Adrenal gland (tissue), 9 donors: ENCODE measurements at regions not wholly inside any gene's neighbourhood (a gene's known extent, or its start where the extent isn't known, plus 50 kb on each side); places are given as distances from the start of the nearest gene placed in this dataset.

Experiments used
- DNase-seq, 7 donors: peaks; one replicate each; pipeline ENCODE4 v3.0.0-alpha.2; 2019 to 2020
- H3K27ac ChIP-seq, 5 donors: fragments of 200-600 bp; sonication (generic) in 4 of 5; 1 replicate in 3 of 5; 2 replicates in 2 of 5; pipeline versions ENCODE4 v1.5.1 to v1.8.0; 2016 to 2020; ENCODE audit warnings: mild to moderate bottlenecking in 1 of 5
- H3K27me3 ChIP-seq: fragments of 200-600 bp; 2 replicates; pipeline ENCODE4 v1.8.0; 2021
- H3K36me3 ChIP-seq, 2 donors: fragments of 200-600 bp; replicated peaks in 1 of 2; 1 replicate in 1 of 2; 2 replicates in 1 of 2; pipeline versions ENCODE4 v1.5.1 to v1.8.0; 2018 to 2022
- H3K4me1 ChIP-seq, 2 donors: fragments of 200-600 bp; replicated peaks in 1 of 2; 1 replicate in 1 of 2; 2 replicates in 1 of 2; pipeline versions ENCODE4 v1.5.1 to v1.8.0; 2018 to 2021
- H3K4me3 ChIP-seq, 4 donors: fragments of 200-600 bp; sonication (generic) in 3 of 4; one replicate each; pipeline ENCODE4 v1.5.1; 2016 to 2018
- H3K9me3 ChIP-seq, 3 donors: fragments of 200-600 bp; sonication (generic) in 1 of 3; replicated peaks in 1 of 3; 1 replicate in 2 of 3; 2 replicates in 1 of 3; pipeline versions ENCODE4 v1.5.1 to v1.8.0; 2016 to 2021
- POLR2A ChIP-seq, 2 donors: fragments of 450-650 bp; IDR thresholded peaks; one replicate each; pipeline ENCODE4 v1.6.1; 2017; ENCODE audit warnings: antibody characterized with exemption in 2 of 2, mild to moderate bottlenecking in 2 of 2, moderate library complexity in 1 of 2
- WGBS, 4 donors: extraction: QIAGEN DNeasy Blood & Tissue Kit in 2 of 4; methylation state at CpG; one replicate each; pipeline versions ENCODE4 v1.1.5 to v1.1.7; 2013 to 2017; 5-methylcytosine and 5-hydroxymethylcytosine counted together
- intact Hi-C, 2 donors: fragments of 100-400 bp; cut with DNase I; formaldehyde crosslinking; loops; one replicate each; pipeline versions ENCODE4 v1.14.1 to v1.15.0; 2022 to 2023
- TF ChIP-seq, protein P1 (sequence below), 6 experiments: fragments of 450-650 bp in 4 of 6; fragments of 200-600 bp in 2 of 6; sonication (generic) in 1 of 6; IDR thresholded peaks; 1 replicate in 5 of 6; 2 replicates in 1 of 6; pipeline versions ENCODE4 v1.5.1 to v1.8.0; 2016 to 2021; ENCODE audit warnings: antibody characterized with exemption in 6 of 6, mild to moderate bottlenecking in 2 of 6, moderate library complexity in 1 of 6
- donor health status: healthy with polysubstance abuse.
- donor health status: Bipolar disorder and iron deficiency.
- donor health status: DM: yes; HTN: yes; CAD: no.
- donor health status: DM: no; HTN: no; CAD: no.
- donor health status: DM: no; HTN: no; CAD: no.

DNA sequence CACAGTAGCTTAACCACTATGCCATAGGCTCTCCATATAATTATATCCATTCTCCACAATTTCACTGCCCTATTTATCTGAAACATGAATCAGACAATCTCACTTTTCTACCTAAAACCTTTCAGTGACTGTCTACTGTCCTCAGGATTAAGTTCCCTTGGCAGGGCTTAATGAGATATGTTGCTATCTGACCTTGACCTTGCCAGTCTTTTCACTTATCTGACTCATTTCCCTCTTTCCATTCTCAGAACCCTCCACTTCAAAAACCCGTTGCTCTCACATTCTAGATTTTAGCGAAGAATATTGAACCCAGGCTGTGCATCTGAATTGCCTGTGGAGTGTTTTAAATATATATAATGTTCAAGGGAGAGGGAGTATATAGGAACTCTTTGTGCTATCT, 452.1 kb upstream of the MPDZ start:
- H3K27me3 ChIP-seq = no peaks in the 10 kb centered on the region
- intact Hi-C loops = no loop called here
- no peak overlapping the region for H3K27ac ChIP-seq
- H3K4me3 ChIP-seq = no peak overlapping the region
- DNase-seq = no peak
- WGBS, 4 donors = 0 to 76% (median 18%) methylated on average over 2 of the region's 2 CpGs
- H3K36me3 ChIP-seq = no peaks in the 10 kb centered on the region
- H3K9me3 ChIP-seq = no peaks in the 10 kb centered on the region
- TF ChIP-seq, protein P1, sequence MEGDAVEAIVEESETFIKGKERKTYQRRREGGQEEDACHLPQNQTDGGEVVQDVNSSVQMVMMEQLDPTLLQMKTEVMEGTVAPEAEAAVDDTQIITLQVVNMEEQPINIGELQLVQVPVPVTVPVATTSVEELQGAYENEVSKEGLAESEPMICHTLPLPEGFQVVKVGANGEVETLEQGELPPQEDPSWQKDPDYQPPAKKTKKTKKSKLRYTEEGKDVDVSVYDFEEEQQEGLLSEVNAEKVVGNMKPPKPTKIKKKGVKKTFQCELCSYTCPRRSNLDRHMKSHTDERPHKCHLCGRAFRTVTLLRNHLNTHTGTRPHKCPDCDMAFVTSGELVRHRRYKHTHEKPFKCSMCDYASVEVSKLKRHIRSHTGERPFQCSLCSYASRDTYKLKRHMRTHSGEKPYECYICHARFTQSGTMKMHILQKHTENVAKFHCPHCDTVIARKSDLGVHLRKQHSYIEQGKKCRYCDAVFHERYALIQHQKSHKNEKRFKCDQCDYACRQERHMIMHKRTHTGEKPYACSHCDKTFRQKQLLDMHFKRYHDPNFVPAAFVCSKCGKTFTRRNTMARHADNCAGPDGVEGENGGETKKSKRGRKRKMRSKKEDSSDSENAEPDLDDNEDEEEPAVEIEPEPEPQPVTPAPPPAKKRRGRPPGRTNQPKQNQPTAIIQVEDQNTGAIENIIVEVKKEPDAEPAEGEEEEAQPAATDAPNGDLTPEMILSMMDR (IDR thresholded peaks at IDR 0.05) = no peak
- no peak for TF ChIP-seq POLR2A (IDR thresholded peaks at IDR 0.05)
- no peaks in the 10 kb centered on the region for H3K4me1 ChIP-seq

DNA sequence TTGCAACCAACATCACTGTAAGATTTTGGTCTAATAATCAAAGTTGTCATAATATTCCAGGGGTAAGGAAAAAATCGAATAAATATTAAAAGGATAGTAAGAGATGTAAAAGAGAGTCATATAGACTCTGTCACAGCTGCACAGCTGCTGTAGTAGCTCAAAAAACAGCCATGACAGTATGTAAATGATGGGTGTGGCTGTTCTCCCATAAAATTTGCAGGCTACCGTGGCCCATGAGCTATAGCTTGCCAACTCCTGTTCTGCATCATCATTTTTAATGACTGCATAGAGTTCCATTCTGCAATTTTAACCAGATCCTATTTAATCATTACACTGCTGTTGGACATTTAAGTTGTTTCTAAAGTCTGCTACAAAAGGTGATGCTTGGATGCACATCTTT, 450.5 kb upstream of the MPDZ start:
- intact Hi-C loops = no loop called here
- Histone ChIP-seq H3K9me3 (no peaks in the 10 kb centered on the region), H3K4me1 (no peaks in the 10 kb centered on the region), H3K36me3 (no peaks in the 10 kb centered on the region), H3K27me3 (no peaks in the 10 kb centered on the region), H3K27ac (no peak overlapping the region), H3K4me3 (no peak overlapping the region)
- 74 to 85% (median 78%) methylated on average over 2 of the region's 2 CpGs for whole genome bisulfite sequencing, 4 donors
- no peak for DNase-seq
- TF ChIP-seq POLR2A (IDR thresholded peaks at IDR 0.05) = no peak
- TF ChIP-seq, protein P1 (IDR thresholded peaks at IDR 0.05) = no peak

DNA sequence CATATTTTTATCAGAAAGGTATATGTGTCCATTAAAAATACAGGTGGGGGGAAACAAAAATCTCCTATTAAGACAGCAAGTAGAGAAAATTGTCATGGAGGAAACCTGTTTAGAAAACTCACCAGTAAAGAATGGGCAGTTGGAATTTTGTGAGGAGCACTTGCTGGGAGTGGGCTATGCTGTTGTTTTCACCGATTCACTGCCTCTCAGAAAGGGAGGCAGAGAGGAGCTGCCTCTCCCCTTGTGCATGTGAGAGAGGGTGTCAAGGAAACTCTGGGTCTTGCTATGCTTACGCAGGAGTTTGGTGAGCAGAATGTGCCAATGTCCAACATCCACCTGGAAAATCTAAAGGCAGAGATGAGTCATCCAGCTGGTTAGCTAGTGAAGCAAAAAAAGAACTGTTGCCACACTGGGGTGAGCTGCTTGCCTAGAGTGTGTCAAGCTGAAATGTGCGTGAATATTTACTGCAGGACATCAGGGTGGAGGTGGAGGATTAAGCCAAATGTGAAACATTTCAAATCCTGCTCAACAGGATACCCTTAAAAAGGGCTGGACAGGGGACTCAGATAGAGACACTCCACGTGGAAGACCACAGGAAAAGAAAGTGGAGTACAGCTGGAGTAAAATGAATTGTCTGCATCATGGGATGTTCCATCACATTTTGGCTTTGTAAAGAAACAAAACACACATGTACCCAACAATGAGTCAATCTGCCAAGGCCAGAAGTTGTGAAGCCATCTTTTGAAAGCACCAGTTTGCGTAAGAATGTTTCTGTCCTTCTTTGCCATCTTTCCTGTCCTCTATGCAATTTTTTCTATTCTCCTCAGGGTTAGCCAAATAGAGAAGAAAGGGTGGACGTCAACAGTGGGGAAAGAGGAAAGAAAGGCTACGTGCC, 449.7 kb upstream of the MPDZ start:
- DNase-seq = no peak
- no peak overlapping the region for H3K27ac ChIP-seq
- no peaks in the 10 kb centered on the region for H3K36me3 ChIP-seq
- TF ChIP-seq, protein P1 (IDR thresholded peaks at IDR 0.05) = no peak
- no peak for TF ChIP-seq POLR2A (IDR thresholded peaks at IDR 0.05)
- H3K4me3 ChIP-seq = no peak overlapping the region
- intact Hi-C loops = no loop called here
- no peaks in the 10 kb centered on the region for H3K9me3 ChIP-seq
- WGBS, 4 donors = 76 to 83% (median 77%) methylated on average over 7 of the region's 7 CpGs
- no peaks in the 10 kb centered on the region for H3K4me1 ChIP-seq
- no peaks in the 10 kb centered on the region for H3K27me3 ChIP-seq

- no peaks in the 10 kb centered on the region for H3K9me3 ChIP-seq
- no peak for TF ChIP-seq POLR2A (IDR thresholded peaks at IDR 0.05)
- TF ChIP-seq, protein P1 (IDR thresholded peaks at IDR 0.05) = no peak
- 78 to 95% (median 84%) methylated on average over 2 of the region's 2 CpGs for WGBS, 4 donors
- H3K27ac ChIP-seq = no peak overlapping the region
- H3K4me3 ChIP-seq = no peak overlapping the region
- H3K27me3 ChIP-seq = no peaks in the 10 kb centered on the region
- H3K36me3 ChIP-seq = no peaks in the 10 kb centered on the region
- no peak for DNase-seq
- intact Hi-C loops = no loop called here
- H3K4me1 ChIP-seq = no peaks in the 10 kb centered on the region
Observed at GRCh38 chr9:13728131-13728530, 448.6 kb upstream of the MPDZ start.
